Medulla oblongata (tissue), 1 donor: ENCODE measurements at regions not wholly inside any gene's neighbourhood (a gene's known extent, or its start where the extent isn't known, plus 50 kb on each side); places are given as distances from the start of the nearest gene placed in this dataset.

ENCODE experiments used
- DNase-seq: peaks from one replicate; pipeline ENCODE4 v3.0.0-alpha.2; 2015; ENCODE audit errors: extremely low spot score

DNA sequence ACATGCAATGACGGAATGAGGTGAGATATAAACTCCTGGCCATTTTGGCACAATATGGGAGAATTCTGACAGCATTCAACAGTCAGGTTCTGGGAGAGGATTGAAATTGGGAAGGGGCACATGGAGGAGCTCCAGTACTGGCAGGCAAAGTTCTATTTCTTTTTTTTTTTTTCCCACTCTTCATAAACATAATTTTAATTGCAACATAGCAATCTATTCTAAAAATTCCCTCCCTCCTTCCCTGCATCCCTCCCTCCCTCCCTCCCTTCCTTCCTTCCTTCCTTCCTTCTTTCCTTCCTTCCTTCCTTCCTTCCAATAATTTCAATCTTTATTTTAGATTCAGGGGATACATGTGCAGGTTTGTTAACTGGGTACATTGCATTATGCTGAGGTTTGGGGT lies 93.2 kb downstream of the PTCSC3 start:
- no peak for DNase-seq

DNA sequence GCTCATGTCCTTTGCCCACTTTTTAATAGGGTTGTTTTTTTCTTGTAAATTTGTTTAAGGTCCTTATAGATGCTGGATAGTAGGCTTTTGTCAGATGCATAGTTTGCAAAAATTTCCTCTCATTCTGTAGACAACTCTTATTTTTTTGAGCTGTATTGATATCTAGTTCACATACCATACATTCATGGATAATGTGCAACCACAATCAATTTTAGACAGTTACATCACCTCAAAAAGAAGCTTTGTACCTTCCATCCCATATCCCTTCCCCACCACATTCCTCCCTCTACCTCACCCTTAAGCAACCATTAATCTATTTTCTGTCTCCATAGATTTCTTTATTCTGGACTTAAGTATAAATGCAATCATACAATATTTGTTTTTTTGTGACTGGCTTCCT lies 98.4 kb downstream of the PTCSC3 start:
- no peak for DNase-seq

DNA sequence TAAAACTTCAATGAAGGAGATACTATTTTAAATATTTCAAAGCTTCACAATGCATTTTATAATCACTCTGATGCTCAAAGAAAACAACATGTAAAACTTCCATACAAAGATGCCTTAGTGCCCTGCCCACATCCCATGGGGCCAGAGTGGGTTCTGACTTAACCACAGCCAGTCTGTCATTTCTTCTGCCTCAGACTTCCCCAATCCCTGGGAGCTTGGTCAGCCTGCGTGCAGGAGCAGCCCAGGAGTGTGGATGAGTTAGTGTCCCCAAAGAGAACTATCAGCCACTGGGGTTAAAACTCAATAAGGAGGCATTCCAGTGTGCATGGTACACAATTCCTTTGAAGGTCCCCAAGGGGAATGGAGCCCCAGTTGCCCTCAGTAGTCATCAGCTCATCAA lies 100.3 kb downstream of the PTCSC3 start:
- no peak for DNase-seq

DNA sequence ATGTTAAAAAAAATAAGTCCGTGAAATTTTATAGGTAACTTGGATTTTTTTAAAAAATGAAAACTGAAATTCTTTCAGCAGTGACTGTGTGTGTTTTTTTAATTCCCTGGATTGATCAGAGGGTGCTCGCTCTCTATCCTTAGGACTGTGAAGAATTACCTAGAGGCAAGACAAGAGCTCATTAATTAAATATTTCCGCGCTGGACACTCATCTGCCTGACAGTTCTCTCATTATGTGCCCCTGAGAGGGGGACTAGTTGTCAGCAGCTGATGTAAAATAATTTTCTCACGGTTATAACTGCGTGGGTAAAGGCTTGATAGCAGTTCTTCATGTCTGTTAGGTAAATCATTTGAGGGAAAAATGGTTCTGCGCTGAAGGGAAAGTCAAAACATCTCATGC lies 101.3 kb downstream of the PTCSC3 start:
- no peak for DNase-seq

DNA sequence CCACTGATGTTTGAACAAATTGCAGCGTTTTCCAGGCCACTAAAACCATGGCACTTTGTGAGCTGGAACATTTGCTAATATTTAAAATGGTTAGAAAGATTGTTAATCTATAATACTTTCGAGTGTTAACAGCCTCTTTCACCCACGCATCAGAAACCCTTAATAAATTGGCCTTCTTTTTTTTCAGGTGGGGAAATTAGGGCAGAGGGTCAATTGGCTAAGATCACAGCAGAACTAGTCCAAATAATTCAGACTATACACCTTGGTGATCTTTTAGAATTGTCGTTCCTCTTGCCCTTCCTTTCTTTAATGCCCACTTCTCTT lies 105.8 kb downstream of the PTCSC3 start:
- no peak for DNase-seq

DNA sequence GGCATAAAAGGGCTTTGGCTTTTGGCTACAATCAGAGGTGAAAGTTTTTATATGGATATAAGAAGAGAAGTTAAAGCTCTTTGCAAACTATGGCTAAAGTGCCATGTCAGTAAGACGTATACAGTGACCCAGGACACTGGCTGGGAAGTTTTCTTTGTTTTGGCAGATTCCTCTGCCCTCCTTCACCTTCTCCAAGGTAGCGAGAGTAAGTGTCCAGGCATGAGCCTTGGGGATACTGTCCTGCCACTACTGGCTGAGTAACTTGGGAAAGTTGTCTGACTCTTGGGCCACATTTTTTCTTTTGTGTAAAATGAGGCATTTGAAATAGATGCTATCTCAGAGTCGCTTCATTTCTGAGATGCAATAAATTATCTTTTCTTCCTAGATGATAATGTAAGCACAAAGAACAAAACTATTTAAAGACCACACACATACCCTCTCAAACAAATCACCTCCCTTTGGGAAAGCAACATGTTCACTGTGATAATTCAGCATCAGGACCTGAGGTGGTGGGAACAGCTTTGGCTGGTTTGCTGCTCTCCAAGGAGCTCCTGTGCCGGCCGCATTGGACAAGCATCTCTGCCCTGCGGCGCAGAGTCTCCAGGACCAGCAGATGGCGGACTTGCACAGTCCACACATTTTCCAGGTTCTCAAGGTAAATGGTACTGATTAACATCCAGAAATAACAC lies 106.3 kb downstream of the PTCSC3 start:
- DNase-seq, result peak; percentile 81

DNA sequence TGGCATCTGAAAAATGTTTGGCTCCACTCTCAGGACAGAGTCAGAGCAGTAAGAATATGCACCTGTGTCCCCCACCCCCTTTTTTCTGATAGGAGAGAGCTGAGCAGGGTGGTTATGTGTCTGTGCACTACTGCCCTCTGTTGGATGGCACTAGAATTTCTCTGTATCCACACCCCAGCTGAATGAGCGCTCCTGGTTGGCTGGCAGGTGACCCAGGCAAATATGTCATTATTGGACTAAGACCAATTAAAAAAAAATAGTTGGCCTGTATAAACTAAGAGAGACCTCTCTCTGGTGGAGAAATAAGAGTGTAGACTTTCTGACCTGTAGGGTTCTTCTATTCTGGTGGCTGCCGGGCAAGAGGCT lies 107.0 kb downstream of the PTCSC3 start:
- peak; percentile 86 for DNase-seq

DNA sequence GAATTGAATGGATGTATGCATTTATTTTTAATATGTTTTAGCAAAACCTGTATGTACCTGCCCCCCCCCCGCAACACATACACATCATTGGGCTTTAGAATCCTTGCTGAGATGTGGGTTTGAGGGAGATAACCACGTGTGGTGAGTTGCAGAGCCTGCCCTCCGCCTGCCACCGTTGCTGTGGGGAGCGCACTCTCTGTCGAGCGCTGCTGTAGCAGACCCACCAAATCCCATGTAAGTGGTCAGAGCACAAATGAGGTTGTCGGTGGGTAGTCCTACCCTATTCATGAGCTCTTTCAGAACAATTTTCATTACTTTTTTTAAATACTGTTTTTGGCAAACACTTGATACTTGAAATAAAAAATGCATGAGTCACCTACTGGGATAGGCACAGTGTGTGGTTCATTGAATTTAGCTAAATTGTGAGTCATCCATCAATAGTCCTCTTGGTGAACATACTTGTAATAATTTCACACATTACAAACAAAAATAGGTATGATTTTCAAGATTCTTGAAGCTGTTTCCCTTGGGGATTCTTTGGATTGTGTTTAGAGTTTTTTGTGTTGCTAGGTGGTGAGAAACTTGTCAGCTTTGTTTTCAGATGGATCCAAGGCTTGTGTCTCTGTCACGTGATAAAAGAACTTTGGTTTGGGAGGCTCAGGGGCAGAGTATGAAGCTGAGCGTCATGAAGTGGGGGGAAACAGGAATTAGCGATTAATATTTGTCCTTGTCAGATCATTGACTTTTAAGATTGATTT lies 107.6 kb downstream of the PTCSC3 start:
- DNase-seq, result no peak

DNA sequence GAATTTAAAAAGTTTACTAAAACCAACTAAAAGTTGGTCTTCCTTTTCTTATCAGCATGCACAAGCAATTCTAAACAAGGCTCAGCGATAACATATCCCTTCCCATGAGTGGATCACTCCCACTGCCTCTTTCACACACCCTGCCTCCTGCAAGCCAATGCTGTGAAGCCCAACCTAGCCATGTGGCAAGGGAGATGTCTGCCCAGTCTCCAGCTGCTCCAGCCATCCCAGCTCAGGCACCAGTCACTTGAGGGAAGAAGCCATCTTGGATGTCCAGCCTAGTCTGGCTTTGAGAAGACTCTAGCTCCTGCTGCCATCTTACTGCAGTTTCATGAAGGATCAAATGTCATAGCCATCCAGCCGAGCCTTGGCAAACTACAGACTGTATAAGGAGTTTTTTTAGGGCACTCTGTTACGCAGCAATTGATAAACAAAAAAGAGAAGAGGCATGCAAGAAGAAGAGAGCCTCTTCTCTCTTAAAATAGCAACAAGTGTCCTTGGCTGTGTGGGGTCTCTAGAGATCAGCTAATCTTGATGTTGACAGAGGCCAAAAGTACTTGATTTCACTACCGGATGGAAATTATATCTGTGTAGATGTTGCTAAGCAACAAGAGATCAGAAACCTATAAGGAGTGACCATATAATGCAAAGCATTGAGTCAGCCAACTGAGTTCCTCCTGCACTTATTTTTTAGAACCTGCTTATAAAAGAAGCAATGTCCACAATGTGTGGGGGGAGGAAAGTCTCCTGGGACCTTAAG lies 108.9 kb downstream of the PTCSC3 start:
- no peak for DNase-seq

DNA sequence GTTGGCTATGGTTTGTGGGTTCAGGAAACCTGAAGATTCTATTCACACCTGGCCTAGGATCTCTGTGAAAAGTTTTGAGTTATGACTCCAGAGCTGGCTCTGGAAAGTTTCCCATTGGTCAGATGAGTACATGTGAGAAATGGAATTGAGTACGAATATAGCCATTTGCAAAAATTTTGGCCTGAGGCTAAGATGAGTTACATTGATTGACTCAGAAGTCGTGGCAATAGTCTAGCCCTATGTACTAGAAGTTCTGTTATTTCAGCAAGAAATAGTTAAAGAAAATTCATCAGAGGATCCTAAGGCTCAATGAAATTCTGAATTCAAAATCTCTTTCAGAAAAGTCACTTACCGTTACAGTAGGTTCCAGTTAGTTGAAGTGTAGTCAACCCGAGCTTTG lies 109.9 kb downstream of the PTCSC3 start:
- DNase-seq, result no peak

DNA sequence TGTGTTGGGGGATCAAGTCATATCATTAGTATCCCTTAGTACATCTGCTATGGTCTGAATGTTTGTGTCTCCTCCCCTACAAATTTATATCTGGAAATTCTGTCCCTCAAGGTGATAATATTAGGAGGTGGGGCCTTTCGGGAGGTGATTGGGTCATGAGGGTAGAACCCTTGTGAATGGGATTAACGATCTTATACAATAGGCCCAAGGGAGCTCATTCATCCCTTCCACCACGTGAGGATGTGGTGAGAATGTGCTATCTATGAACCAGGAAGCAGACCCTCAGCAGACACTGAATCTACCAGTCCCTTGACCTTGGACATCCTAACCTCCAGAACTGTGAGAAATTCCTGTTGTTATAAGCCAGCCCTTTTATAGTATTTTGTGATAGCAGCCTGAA lies 110.7 kb downstream of the PTCSC3 start:
- DNase-seq, result no peak

DNA sequence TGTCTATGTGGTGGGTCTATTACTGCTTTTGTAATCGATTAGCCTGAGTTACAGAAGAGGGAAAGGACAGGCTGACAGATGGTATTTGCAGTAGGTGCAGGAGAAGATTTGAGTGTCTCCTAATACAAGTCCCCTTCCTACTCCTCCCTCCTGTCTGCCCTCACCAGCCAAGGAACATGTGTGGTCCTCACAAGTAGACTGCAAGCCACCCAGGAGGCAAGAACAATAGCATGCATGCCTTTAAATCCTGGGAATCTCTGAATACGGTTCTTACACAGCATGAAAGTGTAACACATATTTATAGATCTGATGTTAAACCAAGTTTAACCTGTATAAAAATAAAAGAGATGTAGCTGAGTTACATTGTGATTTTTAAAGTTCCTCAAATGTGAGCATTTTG lies 117.0 kb downstream of the PTCSC3 start:
- DNase-seq, result no peak

DNA sequence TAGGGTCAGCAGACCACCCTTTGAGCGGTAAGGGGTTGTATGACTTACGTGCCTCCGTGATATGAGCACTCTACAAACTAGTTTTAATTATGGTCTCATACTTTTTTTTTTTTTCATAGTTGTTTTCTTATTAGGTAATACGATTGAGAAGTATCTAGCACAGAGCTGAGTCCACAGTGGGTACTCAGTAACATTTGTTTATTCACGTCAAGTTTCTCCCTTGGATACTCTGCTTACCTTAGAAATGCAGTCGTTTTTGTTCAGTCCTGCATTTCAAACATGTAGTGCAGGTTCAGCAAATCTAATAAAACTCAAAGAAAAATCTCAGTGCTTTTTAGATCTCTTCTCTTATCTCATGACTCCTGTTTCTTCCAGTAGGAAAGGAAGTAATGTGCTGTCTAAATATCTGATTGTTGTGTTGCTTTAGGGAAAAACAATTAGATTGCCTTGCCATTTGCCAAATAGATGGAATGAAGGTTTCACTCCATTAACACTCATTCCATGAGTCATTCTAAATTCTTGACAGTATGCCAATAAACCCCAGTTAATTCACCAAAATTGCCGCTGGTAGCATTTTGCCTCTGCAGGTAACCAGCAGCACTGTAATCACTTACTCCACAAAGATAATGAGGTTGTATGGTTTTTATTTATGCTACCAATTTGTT lies 118.9 kb downstream of the PTCSC3 start:
- DNase-seq, result no peak

DNA sequence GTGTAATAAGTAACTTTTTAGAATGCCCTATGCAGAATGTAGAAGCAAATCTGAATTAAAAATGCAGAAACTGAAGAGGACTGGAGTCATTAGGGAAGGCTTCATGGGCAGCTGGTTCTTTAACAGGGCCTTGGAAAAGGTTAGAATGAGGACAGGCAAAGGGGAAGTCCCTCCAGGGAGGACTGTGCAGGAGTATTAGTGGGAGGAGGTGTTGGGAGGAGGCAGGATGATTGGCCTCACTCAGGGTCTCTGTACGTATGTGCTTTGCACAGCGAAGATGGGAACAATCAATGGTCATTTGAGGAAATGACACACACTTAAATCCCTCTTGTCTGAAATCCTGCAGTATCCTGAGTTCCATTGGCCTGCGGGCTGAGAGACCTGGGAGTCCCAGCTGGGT lies 119.7 kb downstream of the PTCSC3 start:
- DNase-seq, result no peak

DNA sequence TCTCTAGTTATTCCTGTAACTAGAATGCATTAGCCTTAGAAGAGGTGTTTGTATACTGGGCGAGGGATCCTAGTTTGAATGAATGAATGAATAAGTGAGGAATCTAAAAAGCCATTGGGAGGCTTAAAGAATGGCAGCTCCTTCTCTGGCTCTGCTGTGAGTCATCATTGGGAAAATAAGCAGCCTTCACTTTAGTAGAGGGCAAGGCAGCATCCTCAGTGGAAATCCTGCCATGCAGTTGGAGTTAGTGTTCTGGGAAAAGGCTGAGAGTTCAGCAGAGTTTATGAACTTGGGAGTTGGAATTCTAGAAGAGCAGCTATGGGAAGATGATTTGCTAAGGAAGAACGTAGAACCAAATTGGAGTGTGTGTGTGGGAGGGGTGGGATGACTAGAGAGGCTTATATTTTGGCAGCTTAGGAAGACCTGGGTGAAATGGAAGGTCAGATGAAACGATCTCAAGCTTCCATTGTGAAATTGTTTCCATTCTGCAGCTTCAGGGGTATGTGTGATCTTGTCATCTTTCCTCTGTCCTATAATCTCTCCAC lies 120.8 kb downstream of the PTCSC3 start:
- DNase-seq, result no peak

DNA sequence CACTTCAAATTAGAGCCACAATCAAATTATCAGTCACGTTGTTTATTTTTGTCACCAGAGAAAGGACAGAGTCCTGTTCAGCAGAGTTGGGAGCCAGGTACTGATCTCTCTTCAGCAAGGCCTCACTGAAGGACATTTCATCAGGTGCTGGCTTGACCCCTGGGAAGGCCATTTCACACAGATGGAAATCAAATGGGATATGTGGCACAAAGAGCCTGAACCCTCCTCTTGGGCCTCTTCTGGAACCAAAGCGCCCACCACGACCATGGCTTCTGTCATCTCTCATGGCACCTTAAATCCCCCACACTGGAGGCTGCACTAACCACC lies 121.5 kb downstream of the PTCSC3 start:
- no peak for DNase-seq

DNA sequence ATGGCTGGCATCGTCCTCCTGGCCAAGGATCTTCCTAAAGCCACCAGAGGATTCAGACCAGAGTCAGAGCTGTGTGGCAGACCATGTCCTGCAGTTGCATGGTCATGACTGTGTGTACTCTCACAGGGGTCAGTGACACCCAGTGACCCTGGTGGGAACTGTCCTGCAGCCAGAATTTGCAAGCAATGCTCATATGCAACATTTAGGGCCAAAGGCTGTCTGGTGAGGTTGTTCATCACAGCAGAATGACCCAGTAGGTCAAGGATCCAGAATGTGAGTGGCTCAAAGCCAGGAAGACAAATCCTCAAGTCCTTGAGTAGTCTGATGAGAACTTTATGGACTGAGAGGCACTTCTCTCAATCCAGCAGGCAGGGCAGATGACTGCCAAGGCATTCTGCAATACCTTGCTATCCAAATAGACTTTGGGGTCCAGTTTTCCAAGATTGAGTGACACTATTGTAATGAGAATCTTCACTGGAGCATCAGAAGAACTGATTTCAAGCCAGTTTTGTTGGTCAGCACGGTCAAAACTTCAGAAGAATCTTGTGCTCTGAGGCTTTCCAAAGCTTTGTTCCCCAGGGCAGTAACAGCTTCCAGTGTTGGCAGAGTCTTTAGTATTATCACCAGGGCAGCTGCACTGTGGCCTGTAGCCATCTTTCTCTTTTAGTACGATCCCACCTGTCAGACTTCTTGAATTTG lies 122.0 kb downstream of the PTCSC3 start:
- no peak for DNase-seq

DNA sequence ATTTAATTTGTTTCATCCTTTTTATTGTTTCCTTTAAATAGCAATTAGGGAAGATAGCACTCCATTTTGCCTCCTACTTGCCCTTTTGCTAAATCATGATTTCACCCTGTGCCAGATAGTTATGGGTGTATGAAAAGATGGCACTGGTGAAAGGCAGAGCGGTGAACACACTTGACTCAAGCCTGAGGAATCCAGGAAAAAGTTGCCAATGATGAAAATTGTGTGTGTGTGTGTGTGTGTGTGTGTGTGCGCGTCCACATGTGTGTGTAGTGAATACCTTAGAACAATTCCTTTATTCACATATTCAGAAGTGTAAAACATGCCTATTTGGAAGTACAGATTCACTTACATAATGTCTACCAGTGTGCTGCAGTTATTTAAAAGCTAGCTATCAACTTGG lies 123.8 kb downstream of the PTCSC3 start:
- no peak for DNase-seq

DNA sequence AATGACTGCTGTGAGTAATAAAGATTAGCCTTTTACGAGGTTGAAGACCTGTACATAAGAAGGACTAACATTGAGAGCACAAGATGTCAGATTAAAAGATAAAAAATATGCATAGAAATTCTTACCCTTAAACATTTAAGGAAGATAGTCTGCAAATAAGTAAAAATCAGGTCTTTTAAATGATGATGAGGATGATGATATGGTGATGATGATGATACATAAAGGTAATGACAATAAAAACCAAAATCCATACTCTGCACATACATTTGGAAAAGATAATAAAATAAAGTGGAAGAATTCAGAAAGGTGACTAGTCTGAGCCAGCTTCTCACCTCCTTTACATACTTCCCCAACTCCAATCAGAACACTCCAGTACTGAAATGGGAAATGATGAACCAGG lies 124.5 kb downstream of the PTCSC3 start:
- DNase-seq, result no peak

DNA sequence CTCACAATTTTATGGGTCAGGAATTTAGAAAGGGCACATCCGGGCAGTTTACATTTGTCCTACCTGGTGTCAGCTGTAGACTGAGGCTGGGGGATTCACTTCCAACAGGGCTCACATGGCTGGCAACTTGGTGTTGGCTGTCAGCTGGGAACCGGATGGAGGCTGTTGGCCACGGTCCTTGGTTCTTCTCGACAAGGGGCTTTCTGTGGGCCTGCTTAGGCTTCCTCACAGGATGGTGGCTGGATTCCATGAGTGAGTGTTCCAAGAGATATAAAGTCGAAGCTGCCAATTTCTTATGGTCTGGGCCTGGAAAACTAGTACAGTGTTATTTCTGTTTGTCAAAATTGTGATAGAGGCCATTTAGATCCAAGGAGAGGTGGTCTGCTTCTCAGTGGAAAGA lies 127.9 kb downstream of the PTCSC3 start:
- DNase-seq, result no peak

DNA sequence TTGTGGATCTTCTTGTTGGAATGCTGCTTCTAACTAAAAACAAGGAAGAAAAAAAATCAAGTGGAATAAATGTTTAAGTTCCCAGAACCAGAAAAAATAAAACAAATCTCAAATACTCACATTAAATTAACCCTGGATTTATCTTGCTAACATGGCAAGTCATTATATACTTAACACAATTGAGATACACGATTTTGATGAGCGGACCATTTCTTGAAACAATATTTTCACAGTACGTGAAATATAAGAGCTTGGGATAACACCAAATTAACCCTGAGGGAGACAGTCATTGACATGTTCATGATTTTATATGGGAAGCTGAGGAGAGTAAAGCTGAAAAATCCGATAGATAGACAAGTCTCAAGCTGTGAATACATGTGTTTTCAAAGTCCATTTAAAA lies 128.6 kb downstream of the PTCSC3 start:
- DNase-seq, result no peak

DNA sequence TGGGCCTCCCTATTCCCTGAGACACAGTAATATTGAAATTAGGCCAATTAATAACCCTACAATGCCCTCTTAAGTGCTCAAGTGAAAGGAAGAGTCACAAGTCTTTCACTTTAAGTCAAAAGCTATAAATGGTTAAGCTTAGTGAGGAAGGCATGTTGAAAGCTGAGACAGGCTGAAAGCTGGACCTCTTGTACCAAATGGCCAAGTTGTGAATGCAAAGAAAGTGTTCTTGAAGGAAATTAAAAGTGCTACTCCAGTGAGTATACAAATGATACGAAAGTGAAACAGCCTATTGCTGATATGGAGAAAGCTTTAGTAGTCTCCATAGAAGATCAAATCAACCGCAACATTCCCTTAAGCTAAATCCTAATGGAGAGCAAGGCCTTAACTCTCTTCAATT lies 140.8 kb downstream of the PTCSC3 start:
- DNase-seq, result no peak
